GM13977 (cell line): ENCODE measurements at regions not wholly inside any gene's neighbourhood (a gene's known extent, or its start where the extent isn't known, plus 50 kb on each side); places are given as distances from the start of the nearest gene placed in this dataset.

Source experiments
- DNase-seq: peaks from one replicate; pipeline ENCODE4 v3.0.0; 2012; ENCODE audit warnings: low spot score
- CTCF ChIP-seq: IDR thresholded peaks from 2 replicates; pipeline ENCODE4 v1.5.1; 2012; ENCODE audit warnings: mild to moderate bottlenecking, control low read depth; ENCODE audit not compliant: insufficient read depth; ENCODE audit errors: extremely low read depth, missing control alignments
- in situ Hi-C: fragments of 300-500 bp; cut with MboI; formaldehyde crosslinking; loops from one replicate; pipeline ENCODE4 v1.12.0; 2022; ENCODE audit warnings: low sequenced_read_pairs, low pct_unique_long_range_greater_than_20kb, mixed read lengths, inconsistent platforms; ENCODE audit not compliant: unreplicated experiment

DNA sequence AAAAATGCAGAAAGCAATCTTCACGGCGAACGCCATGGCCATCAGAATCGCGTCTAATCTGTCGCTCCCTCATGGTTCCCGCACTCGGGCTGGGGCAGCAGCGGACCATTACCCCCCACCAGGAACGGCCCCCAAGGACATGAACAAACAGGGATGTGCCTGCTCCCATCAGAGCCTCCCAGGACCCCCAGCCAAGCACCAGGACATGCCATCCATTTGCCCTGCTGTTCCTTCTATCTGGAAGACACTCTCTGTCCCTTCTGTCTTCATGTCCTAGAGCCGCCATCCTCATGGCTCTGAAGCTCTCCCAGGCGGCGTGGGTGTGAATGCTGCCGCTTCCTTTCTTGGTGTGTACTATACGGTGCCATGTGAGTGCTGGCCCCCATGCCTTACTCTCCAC lies 371.8 kb downstream of the BCL11B start:
- no peak for DNase-seq
- no peak for TF ChIP-seq CTCF
- in situ Hi-C loops, result no loop called here

GRCh38 chr14:98900798-98901197 lies 371.2 kb downstream of the BCL11B start:
- no peak for DNase-seq
- no peak for TF ChIP-seq CTCF
- in situ Hi-C loops, result no loop called here

- DNase-seq, result no peak
- TF ChIP-seq CTCF, result no peak
- in situ Hi-C loops, result no loop called here
Measured at GRCh38 chr14:98901511-98902205, 370.3 kb downstream of the BCL11B start.

GRCh38 chr14:98903371-98903770 lies 368.6 kb downstream of the BCL11B start:
- DNase-seq, result no peak
- in situ Hi-C loops, result no loop called here
- no peak for TF ChIP-seq CTCF

DNA sequence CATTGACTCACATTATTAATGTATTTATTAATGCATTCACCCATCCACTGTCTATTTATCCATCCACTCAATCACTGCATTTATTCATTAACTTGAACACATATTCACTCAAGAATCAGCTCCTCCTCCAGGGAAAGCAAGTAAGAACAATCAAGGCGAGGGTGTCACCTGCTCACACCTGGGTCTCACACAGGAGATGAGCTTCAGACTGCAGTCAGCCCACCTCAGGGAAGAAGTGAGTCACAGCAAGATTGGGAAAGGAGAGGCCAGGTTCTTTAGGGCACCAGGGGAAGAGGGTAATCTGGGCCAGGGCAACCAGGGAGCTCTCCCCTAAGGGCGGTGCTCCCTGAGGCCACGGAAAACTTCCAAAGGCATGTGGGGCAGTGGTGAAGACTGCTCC lies 367.3 kb downstream of the BCL11B start:
- no peak for TF ChIP-seq CTCF
- in situ Hi-C loops, result no loop called here
- no peak for DNase-seq

GRCh38 chr14:98906123-98906995 lies 365.6 kb downstream of the BCL11B start:
- DNase-seq, result no peak
- no peak for TF ChIP-seq CTCF
- in situ Hi-C loops, result no loop called here
